ENCODE measurements at regions not wholly inside any gene's neighbourhood (a gene's known extent, or its start where the extent isn't known, plus 50 kb on each side); places are given as distances from the start of the nearest gene placed in this dataset.

- DNase-seq (ENCODE audit: low spot score), result no peak
Observed at GRCh38 chr2:66960161-66960560, 437.0 kb upstream of the ETAA1 start.

GRCh38 chr2:66962716-66963115, 434.4 kb upstream of the ETAA1 start:
- DNase-seq (ENCODE audit: low spot score), result no peak

GRCh38 chr2:66966631-66967030, 430.5 kb upstream of the ETAA1 start:
- no peak for DNase-seq (ENCODE audit: low spot score)

GRCh38 chr2:66968946-66969345, 428.2 kb upstream of the ETAA1 start:
- DNase-seq (ENCODE audit: low spot score), result no peak

GRCh38 chr2:66981074-66981473, 416.1 kb upstream of the ETAA1 start:
- no peak for DNase-seq (ENCODE audit: low spot score)

GRCh38 chr2:66982766-66983165, 414.4 kb upstream of the ETAA1 start:
- DNase-seq (ENCODE audit: low spot score), result no peak

- DNase-seq (ENCODE audit: low spot score), result peak; percentile 23
Observed at GRCh38 chr2:66984864-66985263, 412.3 kb upstream of the ETAA1 start.

- no peak for DNase-seq (ENCODE audit: low spot score)
Observed at GRCh38 chr2:66985906-66986305, 411.2 kb upstream of the ETAA1 start.

GRCh38 chr2:66987733-66988132, 409.4 kb upstream of the ETAA1 start:
- DNase-seq (ENCODE audit: low spot score), result no peak

- no peak for DNase-seq (ENCODE audit: low spot score)
Observed at GRCh38 chr2:66994654-66995053, 402.5 kb upstream of the ETAA1 start.

GRCh38 chr2:66995636-66996035, 401.5 kb upstream of the ETAA1 start:
- no peak for DNase-seq (ENCODE audit: low spot score)

- DNase-seq (ENCODE audit: low spot score), result no peak
Observed at GRCh38 chr2:67002618-67003371, 394.3 kb upstream of the ETAA1 start.

- DNase-seq (ENCODE audit: low spot score), result no peak
Observed at GRCh38 chr2:67006373-67006960, 390.7 kb upstream of the ETAA1 start.

GRCh38 chr2:67008155-67008554, 389.0 kb upstream of the ETAA1 start:
- no peak for DNase-seq (ENCODE audit: low spot score)

- DNase-seq (ENCODE audit: low spot score), result no peak
Observed at GRCh38 chr2:67012165-67012564, 385.0 kb upstream of the ETAA1 start.

- no peak for DNase-seq (ENCODE audit: low spot score)
Observed at GRCh38 chr2:67013821-67014220, 383.3 kb upstream of the ETAA1 start.

GRCh38 chr2:67015681-67016080, 381.5 kb upstream of the ETAA1 start:
- DNase-seq (ENCODE audit: low spot score), result peak; percentile 4

GRCh38 chr2:67018301-67018700, 378.8 kb upstream of the ETAA1 start:
- DNase-seq (ENCODE audit: low spot score), result no peak

GRCh38 chr2:67032076-67032475, 365.1 kb upstream of the ETAA1 start:
- DNase-seq (ENCODE audit: low spot score), result no peak

GRCh38 chr2:67036444-67036843, 360.7 kb upstream of the ETAA1 start:
- DNase-seq (ENCODE audit: low spot score), result no peak

GRCh38 chr2:67037655-67038054, 359.5 kb upstream of the ETAA1 start:
- peak; percentile 65 for DNase-seq (ENCODE audit: low spot score)

GRCh38 chr2:67038195-67038594, 358.9 kb upstream of the ETAA1 start:
- no peak for DNase-seq (ENCODE audit: low spot score)

GRCh38 chr2:67039058-67039457, 358.1 kb upstream of the ETAA1 start:
- DNase-seq (ENCODE audit: low spot score), result no peak

- DNase-seq (ENCODE audit: low spot score), result no peak
Observed at GRCh38 chr2:67039517-67040103, 357.5 kb upstream of the ETAA1 start.

Measured in SW480 (cell line).